ENCODE measurements at regions not wholly inside any gene's neighbourhood (a gene's known extent, or its start where the extent isn't known, plus 50 kb on each side); places are given as distances from the start of the nearest gene placed in this dataset.

DNA sequence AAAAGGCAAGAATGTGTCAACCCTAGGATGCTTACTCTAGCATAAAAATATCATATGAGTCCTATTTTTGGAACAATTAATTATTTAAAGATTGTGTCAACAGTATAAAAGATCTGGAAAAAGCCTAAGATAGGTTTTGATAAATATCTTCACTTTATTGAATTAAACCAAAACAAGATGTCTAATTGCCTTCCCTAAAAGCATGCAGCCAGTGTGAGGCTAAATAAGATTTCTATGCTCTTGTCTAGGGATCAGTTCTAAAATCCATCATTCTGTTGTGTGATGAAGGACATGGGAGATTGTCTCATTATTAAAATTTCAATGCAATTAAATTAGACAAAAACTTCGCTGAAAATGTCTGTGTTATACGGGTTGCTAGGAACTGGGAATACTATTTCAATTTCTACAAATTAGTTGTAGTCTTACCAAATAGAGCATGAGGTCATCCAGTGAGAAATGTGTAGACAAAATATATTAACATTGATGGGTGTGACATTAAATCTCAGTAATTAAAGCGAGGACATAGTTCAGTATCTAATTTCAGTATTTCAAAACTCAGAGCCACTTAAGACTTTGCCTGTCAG, 535.6 kb upstream of the FSIP2 start:
- Histone ChIP-seq H3K27me3 (no peaks in the 10 kb centered on the region), H3K27ac (no peak overlapping the region), H3K4me1 (no peaks in the 10 kb centered on the region), H3K4me3 (no peak overlapping the region), H3K9me3 (no peaks in the 10 kb centered on the region), H3K36me3 (replicated peaks in 1 of 2; ENCODE audit: insufficient read depth in 1 of 2, low read depth in 2 of 2) (no peaks in the 10 kb centered on the region)
- WGBS, 2 donors: 60 to 64% methylated on average over 3 of the region's 3 CpGs
- TF ChIP-seq CTCF (IDR thresholded peaks at IDR 0.05) (no peak), POLR2A (IDR thresholded peaks at IDR 0.05) (no peak)
- intact Hi-C loops (cut with DNase I): no loop called here
- no peak for ATAC-seq
- DNase-seq: no peak

DNA sequence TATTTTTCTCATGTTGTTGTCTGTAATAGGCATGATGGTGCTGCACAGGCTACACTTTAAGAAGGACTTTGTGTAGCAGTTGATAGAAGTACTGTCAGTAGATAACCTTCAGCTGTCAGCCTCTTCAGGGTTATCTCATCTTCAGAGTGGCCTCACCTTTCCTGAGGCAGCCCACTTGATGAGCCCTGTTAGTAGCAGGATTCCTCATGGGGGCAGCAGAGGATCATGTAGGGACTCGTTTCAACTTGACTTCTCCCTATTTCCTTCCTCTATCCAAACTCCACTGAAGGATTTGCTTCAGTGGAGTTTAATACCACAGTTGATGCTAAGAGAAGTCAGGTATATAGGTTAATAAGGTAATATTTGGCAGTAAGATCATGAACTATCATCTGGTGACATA, 530.3 kb upstream of the FSIP2 start:
- H3K27me3 ChIP-seq: no peaks in the 10 kb centered on the region
- TF ChIP-seq CTCF (IDR thresholded peaks at IDR 0.05) (peak; percentile 35 to 75 (median 61)), POLR2A (IDR thresholded peaks at IDR 0.05) (no peak)
- peak; percentile 43 to 66 (median 60) for DNase-seq
- intact Hi-C loops (cut with DNase I): no loop called here
- ATAC-seq: peak; percentile 83
- H3K9me3 ChIP-seq: no peaks in the 10 kb centered on the region
- WGBS, 2 donors: 0% methylated on average over 1 of the region's 1 CpG
- no peaks in the 10 kb centered on the region for H3K36me3 ChIP-seq (replicated peaks in 1 of 2; ENCODE audit: insufficient read depth in 1 of 2, low read depth in 2 of 2)
- no peak overlapping the region for H3K4me3 ChIP-seq
- no peak overlapping the region for H3K27ac ChIP-seq
- H3K4me1 ChIP-seq: no peaks in the 10 kb centered on the region

DNA sequence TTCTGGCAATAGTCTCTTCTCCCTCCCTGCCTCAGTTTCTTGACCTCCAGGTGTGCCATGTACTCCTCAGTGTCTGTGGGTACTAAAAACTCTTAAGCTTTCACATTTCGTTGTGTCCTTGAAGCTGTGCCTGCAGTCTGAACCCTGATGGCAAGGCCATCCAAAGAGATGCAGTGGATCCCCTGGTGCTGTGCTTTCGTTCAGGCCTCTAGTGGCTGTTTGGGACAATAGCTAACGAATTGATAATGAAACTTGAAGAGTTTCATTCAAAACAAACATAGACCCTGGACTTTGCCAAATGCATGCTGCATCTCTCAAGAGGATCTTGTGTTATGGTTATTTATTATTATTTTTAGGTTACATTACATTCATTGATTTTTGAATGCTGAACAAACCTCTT, 523.1 kb upstream of the FSIP2 start:
- Histone ChIP-seq H3K36me3 (replicated peaks in 1 of 2; ENCODE audit: insufficient read depth in 1 of 2, low read depth in 2 of 2) (no peaks in the 10 kb centered on the region), H3K4me1 (no peaks in the 10 kb centered on the region), H3K4me3 (no peak overlapping the region), H3K9me3 (no peaks in the 10 kb centered on the region), H3K27me3 (no peaks in the 10 kb centered on the region), H3K27ac (no peak overlapping the region)
- 46% methylated on average over 3 of the region's 3 CpGs for WGBS, 2 donors
- ATAC-seq (no peak), DNase-seq (no peak)
- intact Hi-C loops (cut with DNase I): no loop called here
- TF ChIP-seq POLR2A (IDR thresholded peaks at IDR 0.05): no peak
- no peak for TF ChIP-seq CTCF (IDR thresholded peaks at IDR 0.05)

DNA sequence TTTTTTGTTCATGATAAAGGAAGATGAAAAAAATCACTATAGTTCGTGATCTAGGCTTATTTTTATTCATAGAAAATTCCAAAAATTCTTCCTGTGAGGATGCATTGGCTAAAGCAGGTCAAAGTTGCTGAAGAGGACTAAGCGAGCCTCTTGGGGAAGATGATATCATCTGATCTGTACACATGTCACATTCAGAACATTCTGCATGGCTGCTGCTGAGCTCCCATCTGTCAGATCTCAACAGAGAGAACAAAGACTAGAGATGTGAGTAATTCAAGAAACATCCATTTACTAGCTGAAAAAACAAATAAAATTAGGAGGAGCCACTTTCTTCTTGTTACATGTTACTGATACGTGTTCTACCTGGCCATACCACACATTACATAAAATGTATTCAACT, 518.6 kb upstream of the FSIP2 start:
- intact Hi-C loops (cut with DNase I): no loop called here
- ATAC-seq (no peak), DNase-seq (no peak)
- 74 to 78% methylated on average over 3 of the region's 3 CpGs for WGBS, 2 donors
- Histone ChIP-seq H3K4me1 (no peaks in the 10 kb centered on the region), H3K9me3 (no peaks in the 10 kb centered on the region), H3K4me3 (no peak overlapping the region), H3K27me3 (no peaks in the 10 kb centered on the region), H3K27ac (no peak overlapping the region), H3K36me3 (replicated peaks in 1 of 2; ENCODE audit: insufficient read depth in 1 of 2, low read depth in 2 of 2) (no peaks in the 10 kb centered on the region)
- TF ChIP-seq POLR2A (IDR thresholded peaks at IDR 0.05) (no peak), CTCF (IDR thresholded peaks at IDR 0.05) (no peak)

DNA sequence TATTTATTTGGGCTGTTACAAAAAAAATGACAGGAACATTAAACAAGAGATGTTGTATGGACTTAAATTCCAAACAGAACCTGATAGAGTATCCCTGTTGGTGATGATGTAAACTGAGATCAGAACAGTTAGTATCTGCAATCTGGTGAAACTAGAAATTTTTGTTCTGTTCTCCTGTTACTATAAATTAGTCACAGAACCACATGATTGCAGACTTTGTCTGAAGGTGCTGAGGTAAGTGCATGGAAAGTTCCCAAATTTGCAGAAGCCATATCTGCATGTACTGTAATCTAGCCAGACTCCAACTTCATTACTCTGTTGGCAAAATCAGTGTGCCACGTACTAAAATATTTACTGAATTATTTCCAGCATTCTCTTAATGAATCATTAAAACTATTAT, 516.3 kb upstream of the FSIP2 start:
- intact Hi-C loops (cut with DNase I): no loop called here

More for the DNA sequence above, 516.3 kb upstream of the FSIP2 start:
- H3K27ac ChIP-seq: no peak overlapping the region
- DNase-seq (no peak), ATAC-seq (no peak)
- no peaks in the 10 kb centered on the region for H3K36me3 ChIP-seq (replicated peaks in 1 of 2; ENCODE audit: insufficient read depth in 1 of 2, low read depth in 2 of 2)
- no peaks in the 10 kb centered on the region for H3K4me1 ChIP-seq
- H3K4me3 ChIP-seq: no peak overlapping the region
- H3K9me3 ChIP-seq: no peaks in the 10 kb centered on the region
- TF ChIP-seq POLR2A (IDR thresholded peaks at IDR 0.05): no peak
- TF ChIP-seq CTCF (IDR thresholded peaks at IDR 0.05): no peak
- no peaks in the 10 kb centered on the region for H3K27me3 ChIP-seq
- 38 to 54% methylated on average over 1 of the region's 1 CpG for WGBS, 2 donors

Measured in body of pancreas (tissue), 4 donors.